Mesothelial cell of epicardium (in vitro differentiated cells): ENCODE measurements at regions not wholly inside any gene's neighbourhood (a gene's known extent, or its start where the extent isn't known, plus 50 kb on each side); places are given as distances from the start of the nearest gene placed in this dataset.

Experiments used
- DNase-seq, 2 experiments: peaks; one replicate each; pipeline ENCODE4 v3.0.0; 2021; ENCODE audit warnings: low spot score in 2 of 2; ENCODE audit not compliant: unreplicated experiment in 2 of 2
- H3K27ac Mint-ChIP-seq: 2 replicates; pipeline ENCODE4 v1.8.0; 2021; ENCODE audit warnings: mixed read lengths
- H3K27me3 Mint-ChIP-seq: 2 replicates; pipeline ENCODE4 v1.8.0; 2021; ENCODE audit warnings: low read depth, mixed read lengths
- H3K36me3 Mint-ChIP-seq: 2 replicates; pipeline ENCODE4 v1.8.0; 2021; ENCODE audit warnings: mixed read lengths
- H3K4me1 Mint-ChIP-seq: 2 replicates; pipeline ENCODE4 v1.8.0; 2021; ENCODE audit warnings: mixed read lengths
- H3K4me3 Mint-ChIP-seq: 2 replicates; pipeline ENCODE4 v1.8.0; 2021; ENCODE audit warnings: mild to moderate bottlenecking, moderate library complexity, mixed read lengths
- H3K9me3 Mint-ChIP-seq: 2 replicates; pipeline ENCODE4 v1.8.0; 2021; ENCODE audit warnings: mixed read lengths
- TF ChIP-seq, protein P1 (sequence below): fragments of 200-600 bp; sonication (generic); IDR thresholded peaks from one replicate; pipeline ENCODE4 v1.5.0; 2021; ENCODE audit warnings: antibody characterized with exemption; ENCODE audit not compliant: unreplicated experiment

DNA sequence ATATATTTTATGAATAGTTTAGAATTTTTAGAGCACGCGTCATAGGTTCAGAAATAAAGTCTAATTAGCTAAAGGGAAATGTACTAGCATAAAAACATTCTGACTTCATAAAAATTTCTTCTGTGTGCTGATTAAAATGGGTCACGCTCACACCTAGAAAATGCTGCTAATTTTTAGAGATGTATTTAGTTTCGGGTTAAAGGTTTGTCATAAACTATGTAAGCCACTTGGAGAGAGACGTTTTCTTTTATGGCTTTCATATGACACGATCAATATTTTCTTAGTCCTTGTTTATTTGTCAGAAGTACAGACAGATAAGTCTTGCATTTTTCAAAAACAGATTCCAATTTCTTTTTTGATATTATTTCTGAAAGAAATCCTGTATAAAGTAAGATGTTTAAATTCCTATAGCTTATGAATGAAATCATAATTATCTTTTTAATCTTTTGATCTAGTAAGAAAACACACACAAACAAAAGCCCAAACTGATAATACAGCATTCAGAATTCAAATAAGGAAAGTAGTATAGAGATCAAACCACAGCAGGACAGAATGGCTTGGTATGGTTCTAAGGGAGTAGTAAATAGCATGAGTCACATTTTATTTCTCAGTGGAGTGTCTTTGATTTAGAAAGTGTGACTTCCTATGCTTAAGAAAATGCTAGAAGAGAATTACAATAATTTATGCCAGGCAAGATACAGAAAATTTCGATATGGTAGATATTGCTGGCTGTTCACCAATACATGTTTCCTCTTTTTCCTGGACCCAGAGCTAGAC is 236.6 kb downstream of the GPD2 start:
- Mint-ChIP-seq H3K4me1 (peaks cover 3% of the 10 kb centered on the region), H3K4me3 (no peak overlapping the region), H3K27me3 (no peaks in the 10 kb centered on the region), H3K27ac (no peak overlapping the region), H3K9me3 (peaks cover 15% of the 10 kb centered on the region), H3K36me3 (peaks cover 3% of the 10 kb centered on the region)
- TF ChIP-seq, protein P1, sequence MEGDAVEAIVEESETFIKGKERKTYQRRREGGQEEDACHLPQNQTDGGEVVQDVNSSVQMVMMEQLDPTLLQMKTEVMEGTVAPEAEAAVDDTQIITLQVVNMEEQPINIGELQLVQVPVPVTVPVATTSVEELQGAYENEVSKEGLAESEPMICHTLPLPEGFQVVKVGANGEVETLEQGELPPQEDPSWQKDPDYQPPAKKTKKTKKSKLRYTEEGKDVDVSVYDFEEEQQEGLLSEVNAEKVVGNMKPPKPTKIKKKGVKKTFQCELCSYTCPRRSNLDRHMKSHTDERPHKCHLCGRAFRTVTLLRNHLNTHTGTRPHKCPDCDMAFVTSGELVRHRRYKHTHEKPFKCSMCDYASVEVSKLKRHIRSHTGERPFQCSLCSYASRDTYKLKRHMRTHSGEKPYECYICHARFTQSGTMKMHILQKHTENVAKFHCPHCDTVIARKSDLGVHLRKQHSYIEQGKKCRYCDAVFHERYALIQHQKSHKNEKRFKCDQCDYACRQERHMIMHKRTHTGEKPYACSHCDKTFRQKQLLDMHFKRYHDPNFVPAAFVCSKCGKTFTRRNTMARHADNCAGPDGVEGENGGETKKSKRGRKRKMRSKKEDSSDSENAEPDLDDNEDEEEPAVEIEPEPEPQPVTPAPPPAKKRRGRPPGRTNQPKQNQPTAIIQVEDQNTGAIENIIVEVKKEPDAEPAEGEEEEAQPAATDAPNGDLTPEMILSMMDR, result no peak
- DNase-seq, result no peak

DNA sequence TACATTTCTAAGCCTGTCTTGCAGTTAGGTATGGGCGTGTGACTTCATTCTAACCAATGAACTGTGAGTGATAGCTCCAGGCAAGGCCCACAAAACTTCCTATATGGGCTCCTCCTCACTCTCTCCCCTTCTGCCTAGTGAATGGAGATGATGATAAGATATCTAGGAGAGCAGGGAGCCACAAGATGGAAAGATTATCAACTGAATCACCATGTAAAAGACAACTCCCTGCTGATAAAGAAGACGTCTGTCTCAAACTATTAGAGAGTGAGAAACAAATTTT is 237.1 kb downstream of the GPD2 start:
- Mint-ChIP-seq H3K4me3 (no peak overlapping the region), H3K9me3 (peaks cover 10% of the 10 kb centered on the region), H3K4me1 (peaks cover 3% of the 10 kb centered on the region), H3K36me3 (peaks cover 3% of the 10 kb centered on the region), H3K27ac (no peak overlapping the region), H3K27me3 (no peaks in the 10 kb centered on the region)
- no peak for DNase-seq
- TF ChIP-seq, protein P1, result no peak

DNA sequence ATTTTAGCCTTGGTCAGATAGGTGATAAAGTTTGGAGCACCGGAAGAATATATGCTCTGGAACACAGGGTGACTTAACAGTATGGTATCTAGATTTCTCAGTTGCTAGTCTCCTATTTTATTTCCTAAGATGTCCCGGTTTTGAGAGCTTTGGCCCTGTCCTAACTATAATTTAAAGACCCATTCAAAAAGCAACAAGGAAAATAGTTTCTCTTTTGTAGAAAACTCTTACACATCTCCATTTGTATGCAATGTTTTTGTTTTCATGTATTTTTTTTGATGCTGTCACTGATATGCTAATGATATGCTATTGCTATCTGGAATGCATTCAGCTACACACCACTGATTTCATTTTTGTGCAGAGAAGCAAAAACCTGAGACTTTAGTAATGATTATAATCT is 237.8 kb downstream of the GPD2 start:
- no peaks in the 10 kb centered on the region for H3K36me3 Mint-ChIP-seq
- no peaks in the 10 kb centered on the region for H3K27me3 Mint-ChIP-seq
- H3K9me3 Mint-ChIP-seq, result peaks cover 4% of the 10 kb centered on the region
- TF ChIP-seq, protein P1, result no peak
- no peak for DNase-seq
- peaks cover 3% of the 10 kb centered on the region for H3K4me1 Mint-ChIP-seq
- H3K27ac Mint-ChIP-seq, result no peak overlapping the region
- H3K4me3 Mint-ChIP-seq, result no peak overlapping the region

DNA sequence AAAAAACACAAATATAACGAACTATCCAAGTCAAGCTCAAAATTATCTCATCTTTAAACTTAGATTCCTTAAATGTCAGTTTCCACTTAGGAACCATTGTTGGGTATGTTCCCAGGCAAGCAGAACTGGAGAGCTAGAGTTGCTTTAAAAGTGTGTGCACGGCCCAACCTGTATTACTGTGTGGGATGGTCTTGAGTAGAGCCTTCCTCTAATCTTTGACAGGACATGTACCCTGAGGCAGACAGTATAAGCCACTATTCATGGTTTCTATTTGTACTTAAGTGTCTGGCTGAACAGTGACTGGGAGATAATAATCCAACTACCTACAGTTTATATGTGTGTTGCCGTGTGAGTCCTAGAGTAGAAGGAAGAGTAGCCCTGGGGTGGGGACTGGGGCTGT is 239.7 kb downstream of the GPD2 start:
- H3K27me3 Mint-ChIP-seq, result no peaks in the 10 kb centered on the region
- H3K4me1 Mint-ChIP-seq, result peaks cover 3% of the 10 kb centered on the region
- H3K36me3 Mint-ChIP-seq, result no peaks in the 10 kb centered on the region
- no peak for DNase-seq
- peaks cover 8% of the 10 kb centered on the region for H3K9me3 Mint-ChIP-seq
- H3K27ac Mint-ChIP-seq, result no peak overlapping the region
- no peak overlapping the region for H3K4me3 Mint-ChIP-seq
- TF ChIP-seq, protein P1, result no peak

DNA sequence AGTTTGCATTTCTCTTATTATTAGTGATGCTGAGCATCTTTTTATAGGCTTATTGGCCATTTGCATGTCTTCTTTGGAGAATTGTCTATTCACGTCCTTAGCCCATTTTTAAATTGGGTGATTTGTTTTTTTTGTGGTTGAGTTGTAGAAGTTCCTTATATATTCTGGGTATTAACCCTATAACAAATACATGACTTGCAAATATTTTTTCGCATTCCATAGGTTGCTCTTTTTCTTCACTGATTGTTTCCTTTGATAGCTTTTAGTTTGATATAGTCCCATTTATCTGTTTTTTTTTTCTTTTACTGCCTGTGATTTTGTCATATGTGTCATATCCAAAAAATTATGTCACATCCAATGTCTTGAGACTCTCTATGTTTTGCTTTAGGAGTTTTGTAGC is 243.6 kb downstream of the GPD2 start:
- H3K36me3 Mint-ChIP-seq, result no peaks in the 10 kb centered on the region
- H3K27me3 Mint-ChIP-seq, result no peaks in the 10 kb centered on the region
- no peak for DNase-seq
- peaks cover 8% of the 10 kb centered on the region for H3K9me3 Mint-ChIP-seq
- H3K27ac Mint-ChIP-seq, result no peak overlapping the region
- TF ChIP-seq, protein P1, result no peak
- H3K4me1 Mint-ChIP-seq, result no peaks in the 10 kb centered on the region
- H3K4me3 Mint-ChIP-seq, result no peak overlapping the region

DNA sequence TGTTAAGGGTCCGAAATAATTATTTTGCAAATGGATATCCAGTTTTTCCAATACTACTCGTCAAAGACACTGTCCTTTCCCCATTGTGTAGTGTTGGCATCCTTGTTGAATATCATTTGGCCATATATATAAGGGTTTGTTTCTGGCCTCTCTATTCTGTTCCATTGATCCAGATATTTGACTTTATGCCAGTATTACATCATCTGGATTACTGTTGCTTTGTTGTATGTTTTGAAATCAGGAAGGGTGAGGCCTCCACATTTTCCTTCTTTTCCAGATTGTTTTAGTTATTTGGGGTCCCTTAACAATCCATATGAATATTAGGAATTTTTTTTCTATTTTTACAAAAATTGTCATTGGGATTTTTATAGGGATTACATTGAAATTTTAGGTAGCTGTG is 244.1 kb downstream of the GPD2 start:
- no peak for DNase-seq
- no peaks in the 10 kb centered on the region for H3K27me3 Mint-ChIP-seq

More for the DNA sequence above, 244.1 kb downstream of the GPD2 start:
- no peak overlapping the region for H3K4me3 Mint-ChIP-seq
- H3K27ac Mint-ChIP-seq, result no peak overlapping the region
- TF ChIP-seq, protein P1, result no peak
- H3K9me3 Mint-ChIP-seq, result peaks cover 8% of the 10 kb centered on the region
- H3K4me1 Mint-ChIP-seq, result no peaks in the 10 kb centered on the region
- H3K36me3 Mint-ChIP-seq, result no peaks in the 10 kb centered on the region
